ENCODE measurements at regions not wholly inside any gene's neighbourhood (a gene's known extent, or its start where the extent isn't known, plus 50 kb on each side); places are given as distances from the start of the nearest gene placed in this dataset.

DNA sequence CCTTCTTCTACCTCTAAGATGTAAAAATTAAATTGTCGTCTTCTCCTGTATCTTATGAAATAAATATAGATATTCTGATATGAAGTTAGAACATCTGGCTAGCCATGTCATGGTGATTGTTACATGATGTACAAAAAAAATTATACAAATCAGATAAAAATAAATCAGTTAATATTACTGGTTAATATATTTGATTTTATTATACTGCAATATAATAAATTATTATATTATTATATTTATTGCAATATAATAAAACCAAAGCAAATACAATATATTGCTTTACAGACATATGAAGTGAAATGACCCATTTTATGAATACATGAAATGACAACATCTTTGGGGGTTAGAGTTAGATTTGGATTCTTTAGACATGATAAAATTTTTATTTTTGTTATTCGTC is 72.3 kb upstream of the NAALADL2 start:
- no peak for DNase-seq (ENCODE audit: low spot score)
- H3K4me3 ChIP-seq (ENCODE audit: low read depth, low read length, poor library complexity, severe bottlenecking) = no peak overlapping the region
- no peak overlapping the region for H3K27ac ChIP-seq (ENCODE audit: low read depth, low read length, poor library complexity, severe bottlenecking)
- CTCF ChIA-PET = no interaction called here
- no peaks in the 10 kb centered on the region for H3K36me3 ChIP-seq (ENCODE audit: insufficient read depth, low read length, poor library complexity, severe bottlenecking)
- BruUV-seq (replicated peaks) = no TSS peak
- H3K9me3 ChIP-seq (ENCODE audit: low read depth, low read length, poor library complexity, severe bottlenecking) = no peaks in the 10 kb centered on the region
- POLR2A ChIA-PET (ENCODE audit: low non-redundant PET) = no interaction called here
- H3K4me1 ChIP-seq (ENCODE audit: insufficient read depth, low read length, poor library complexity, severe bottlenecking) = no peaks in the 10 kb centered on the region
- H3K27me3 ChIP-seq (replicated peaks; ENCODE audit: insufficient read depth, low read depth, low read length, poor library complexity) = no peaks in the 10 kb centered on the region
- intact Hi-C loops (cut with micrococcal nuclease; ENCODE audit: unreplicated experiment) = no loop called here
- TF ChIP-seq, protein P1, sequence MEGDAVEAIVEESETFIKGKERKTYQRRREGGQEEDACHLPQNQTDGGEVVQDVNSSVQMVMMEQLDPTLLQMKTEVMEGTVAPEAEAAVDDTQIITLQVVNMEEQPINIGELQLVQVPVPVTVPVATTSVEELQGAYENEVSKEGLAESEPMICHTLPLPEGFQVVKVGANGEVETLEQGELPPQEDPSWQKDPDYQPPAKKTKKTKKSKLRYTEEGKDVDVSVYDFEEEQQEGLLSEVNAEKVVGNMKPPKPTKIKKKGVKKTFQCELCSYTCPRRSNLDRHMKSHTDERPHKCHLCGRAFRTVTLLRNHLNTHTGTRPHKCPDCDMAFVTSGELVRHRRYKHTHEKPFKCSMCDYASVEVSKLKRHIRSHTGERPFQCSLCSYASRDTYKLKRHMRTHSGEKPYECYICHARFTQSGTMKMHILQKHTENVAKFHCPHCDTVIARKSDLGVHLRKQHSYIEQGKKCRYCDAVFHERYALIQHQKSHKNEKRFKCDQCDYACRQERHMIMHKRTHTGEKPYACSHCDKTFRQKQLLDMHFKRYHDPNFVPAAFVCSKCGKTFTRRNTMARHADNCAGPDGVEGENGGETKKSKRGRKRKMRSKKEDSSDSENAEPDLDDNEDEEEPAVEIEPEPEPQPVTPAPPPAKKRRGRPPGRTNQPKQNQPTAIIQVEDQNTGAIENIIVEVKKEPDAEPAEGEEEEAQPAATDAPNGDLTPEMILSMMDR (conservative IDR thresholded peaks at IDR 0.05; ENCODE audit: low read depth, low read length) = no peak
- TF ChIP-seq EZH2 (IDR thresholded peaks at IDR 0.05; ENCODE audit: borderline replicate concordance, low read depth, low read length, poor library complexity, severe bottlenecking) = no peak

GRCh38 chr3:174791161-174791560 is 68.0 kb upstream of the NAALADL2 start:
- POLR2A ChIA-PET (ENCODE audit: low non-redundant PET) = no interaction called here
- H3K27ac ChIP-seq (ENCODE audit: low read depth, low read length, poor library complexity, severe bottlenecking) = no peak overlapping the region
- no peak for DNase-seq (ENCODE audit: low spot score)
- H3K4me3 ChIP-seq (ENCODE audit: low read depth, low read length, poor library complexity, severe bottlenecking) = no peak overlapping the region
- H3K9me3 ChIP-seq (ENCODE audit: low read depth, low read length, poor library complexity, severe bottlenecking) = no peaks in the 10 kb centered on the region
- intact Hi-C loops (cut with micrococcal nuclease; ENCODE audit: unreplicated experiment) = no loop called here
- TF ChIP-seq EZH2 (IDR thresholded peaks at IDR 0.05; ENCODE audit: borderline replicate concordance, low read depth, low read length, poor library complexity, severe bottlenecking) = no peak
- TF ChIP-seq, protein P1 (conservative IDR thresholded peaks at IDR 0.05; ENCODE audit: low read depth, low read length) = no peak
- no peaks in the 10 kb centered on the region for H3K4me1 ChIP-seq (ENCODE audit: insufficient read depth, low read length, poor library complexity, severe bottlenecking)
- no TSS peak for BruUV-seq (replicated peaks)
- H3K27me3 ChIP-seq (replicated peaks; ENCODE audit: insufficient read depth, low read depth, low read length, poor library complexity) = no peaks in the 10 kb centered on the region
- H3K36me3 ChIP-seq (ENCODE audit: insufficient read depth, low read length, poor library complexity, severe bottlenecking) = no peaks in the 10 kb centered on the region
- CTCF ChIA-PET = no interaction called here

DNA sequence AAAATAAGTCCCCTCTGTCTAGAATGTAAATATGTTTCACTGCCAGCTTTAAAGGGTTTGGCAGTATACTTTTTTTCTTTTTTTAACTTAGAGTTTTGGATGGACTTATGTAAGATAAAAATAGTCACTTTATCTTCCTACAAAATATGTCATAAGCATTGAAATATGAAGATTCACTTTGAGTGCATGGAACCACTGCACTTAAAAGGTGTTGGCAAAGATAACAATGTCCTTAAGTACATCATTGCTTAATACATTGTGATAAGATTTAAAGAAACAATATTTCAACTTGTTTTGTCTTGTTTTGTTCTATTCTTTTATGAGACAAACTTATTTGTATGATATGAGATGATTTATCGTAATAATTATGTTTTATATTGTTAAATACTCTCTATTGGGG is 66.3 kb upstream of the NAALADL2 start:
- intact Hi-C loops (cut with micrococcal nuclease; ENCODE audit: unreplicated experiment) = no loop called here
- ChIA-PET CTCF (no interaction called here), POLR2A (ENCODE audit: low non-redundant PET) (no interaction called here)
- no peaks in the 10 kb centered on the region for H3K9me3 ChIP-seq (ENCODE audit: low read depth, low read length, poor library complexity, severe bottlenecking)
- BruUV-seq (replicated peaks) = no TSS peak
- no peaks in the 10 kb centered on the region for H3K36me3 ChIP-seq (ENCODE audit: insufficient read depth, low read length, poor library complexity, severe bottlenecking)
- no peaks in the 10 kb centered on the region for H3K27me3 ChIP-seq (replicated peaks; ENCODE audit: insufficient read depth, low read depth, low read length, poor library complexity)
- no peak for DNase-seq (ENCODE audit: low spot score)
- H3K4me3 ChIP-seq (ENCODE audit: low read depth, low read length, poor library complexity, severe bottlenecking) = no peak overlapping the region
- no peaks in the 10 kb centered on the region for H3K4me1 ChIP-seq (ENCODE audit: insufficient read depth, low read length, poor library complexity, severe bottlenecking)
- H3K27ac ChIP-seq (ENCODE audit: low read depth, low read length, poor library complexity, severe bottlenecking) = no peak overlapping the region
- TF ChIP-seq, protein P1 (conservative IDR thresholded peaks at IDR 0.05; ENCODE audit: low read depth, low read length) = no peak
- no peak for TF ChIP-seq EZH2 (IDR thresholded peaks at IDR 0.05; ENCODE audit: borderline replicate concordance, low read depth, low read length, poor library complexity, severe bottlenecking)

Measured in A673 (cell line).